HG02840 (cell line): ENCODE measurements at regions not wholly inside any gene's neighbourhood (a gene's known extent, or its start where the extent isn't known, plus 50 kb on each side); places are given as distances from the start of the nearest gene placed in this dataset.
"Not testable (repeated sequence)": the region's sequence is repeated elsewhere in the genome, so short reads cannot be mapped to it uniquely, and the experiment has no call there.

Experiments
- ATAC-seq: cut with Tn5 transposase; IDR thresholded peaks from one replicate; pipeline ENCODE4 v1.9.1; 2021; ENCODE audit warnings: mild to moderate bottlenecking, moderate library complexity, moderate number of reproducible peaks; ENCODE audit not compliant: unreplicated experiment, low FRiP score

DNA sequence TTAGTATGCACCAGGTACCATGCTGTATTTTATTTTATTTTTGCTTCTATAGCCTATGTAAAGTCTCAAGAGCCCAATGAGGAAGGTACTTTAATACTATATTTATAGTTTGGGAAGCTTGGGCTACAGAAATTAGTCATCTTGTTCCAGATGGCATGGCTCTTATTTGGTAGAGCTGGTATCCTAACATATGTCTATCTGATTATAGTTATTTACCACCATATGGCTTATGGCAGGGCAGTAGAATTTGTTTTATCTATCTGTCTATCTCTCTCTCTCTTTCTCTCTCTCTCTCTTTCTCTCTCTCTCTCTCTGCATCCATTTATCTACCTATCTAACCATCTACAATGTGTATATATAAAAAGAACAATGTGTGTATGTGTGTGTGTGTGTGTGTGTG lies 1293.7 kb upstream of the SLC39A10 start:
- no peak for ATAC-seq

DNA sequence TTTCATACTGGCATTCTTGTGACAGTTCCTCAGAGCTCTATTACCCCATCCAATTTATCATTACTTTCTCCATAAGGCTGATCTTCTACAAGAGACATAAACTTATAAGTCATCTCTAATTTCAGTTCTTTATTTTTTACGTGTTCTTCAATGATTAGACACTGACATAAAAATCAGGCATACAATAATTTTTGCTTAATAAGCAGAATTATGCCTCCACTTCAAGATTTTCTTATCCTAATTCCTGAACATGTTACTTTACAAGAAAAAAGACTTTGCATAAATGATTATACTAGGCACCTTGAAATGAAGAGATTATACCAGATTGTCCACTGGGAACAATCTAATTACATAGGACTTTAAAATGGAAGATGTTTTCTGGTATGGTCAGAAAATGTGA lies 1304.5 kb upstream of the SLC39A10 start:
- no peak for ATAC-seq

DNA sequence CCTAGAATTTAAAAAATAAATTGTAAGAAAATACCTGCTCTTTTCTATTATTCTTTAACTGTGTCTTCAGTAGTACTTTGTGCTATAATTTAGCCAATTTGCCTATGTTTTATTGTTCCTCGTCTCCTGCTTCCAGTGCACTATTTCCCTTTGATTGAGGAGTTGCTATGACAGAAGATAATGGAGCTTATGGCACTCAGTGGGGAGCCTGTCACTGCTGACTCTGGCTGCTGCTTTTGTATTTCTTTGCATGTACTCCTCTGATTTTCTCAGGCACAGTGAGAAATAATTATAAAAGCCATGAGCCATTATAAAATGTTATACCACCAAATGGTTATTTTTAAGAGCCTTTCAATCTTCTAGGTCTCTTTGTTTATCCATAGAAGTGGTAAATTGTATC lies 1310.8 kb upstream of the SLC39A10 start:
- ATAC-seq = no peak

DNA sequence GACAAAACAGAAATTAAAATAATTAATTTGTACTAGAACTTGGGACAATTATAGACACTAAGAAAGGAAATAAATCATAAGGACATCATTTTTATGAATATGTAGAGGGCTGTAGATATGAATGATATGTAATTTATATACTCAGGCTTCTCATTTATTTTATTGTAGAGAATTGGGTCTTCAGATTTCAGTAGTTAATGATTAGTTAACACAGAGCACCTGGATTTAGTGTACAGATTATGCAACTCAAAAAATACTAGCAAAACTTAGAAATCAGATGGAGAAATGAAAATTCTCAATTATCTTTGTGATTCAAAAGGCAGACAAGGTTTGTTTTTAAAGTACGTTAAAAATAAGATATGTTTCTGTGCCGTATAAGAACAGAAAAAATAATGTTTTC lies 1311.7 kb upstream of the SLC39A10 start:
- no peak for ATAC-seq

DNA sequence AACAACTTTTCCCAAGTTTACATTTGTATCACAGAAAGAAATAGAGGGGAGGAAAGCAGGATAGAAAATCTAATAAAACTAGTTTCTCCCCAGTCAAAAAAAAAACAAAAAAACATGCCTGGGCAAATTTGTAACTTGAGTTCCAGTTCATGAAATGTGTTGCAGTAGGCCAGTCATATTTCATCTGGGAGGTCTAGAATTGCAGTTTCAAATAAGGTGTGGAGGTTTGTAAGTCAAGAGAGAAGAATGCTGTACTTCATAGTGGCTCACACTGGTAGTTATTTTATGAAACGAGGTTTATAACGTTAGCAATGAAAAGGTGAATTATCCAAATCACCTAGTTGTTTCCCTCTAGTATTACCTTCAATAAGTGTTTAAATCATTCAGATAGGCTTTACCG lies 1313.9 kb upstream of the SLC39A10 start:
- no peak for ATAC-seq

DNA sequence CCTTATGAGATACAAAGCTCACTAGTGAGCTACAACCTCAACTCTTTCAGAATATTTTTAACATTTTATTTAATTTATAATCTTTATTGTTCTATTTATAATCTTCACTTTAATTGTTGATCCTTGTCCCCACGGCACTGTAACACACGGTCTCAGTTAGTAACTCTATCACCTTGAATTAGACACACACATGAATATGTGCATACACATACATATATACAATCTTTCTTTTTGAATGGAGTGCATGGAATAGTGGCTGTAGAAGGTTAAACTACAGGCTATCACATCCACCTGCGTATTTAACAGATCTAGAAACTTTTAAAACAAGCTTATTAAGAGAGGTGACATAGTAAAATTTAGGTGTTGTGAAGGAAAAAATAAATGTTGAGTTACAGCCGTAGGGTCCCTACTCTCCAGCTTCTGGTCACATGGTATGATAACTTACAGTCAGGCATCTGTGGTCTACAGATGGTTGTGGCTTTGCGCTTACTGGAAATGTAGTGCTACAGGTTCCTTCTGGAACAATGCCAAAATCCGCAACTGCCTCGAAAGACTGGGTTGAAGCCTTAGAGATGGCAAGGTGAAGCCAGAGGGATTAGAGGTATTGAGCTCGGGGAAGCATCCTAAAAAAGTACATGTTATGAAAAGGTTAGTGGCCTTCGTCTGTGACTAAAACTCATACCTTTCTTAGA lies 1324.1 kb upstream of the SLC39A10 start:
- no peak for ATAC-seq

DNA sequence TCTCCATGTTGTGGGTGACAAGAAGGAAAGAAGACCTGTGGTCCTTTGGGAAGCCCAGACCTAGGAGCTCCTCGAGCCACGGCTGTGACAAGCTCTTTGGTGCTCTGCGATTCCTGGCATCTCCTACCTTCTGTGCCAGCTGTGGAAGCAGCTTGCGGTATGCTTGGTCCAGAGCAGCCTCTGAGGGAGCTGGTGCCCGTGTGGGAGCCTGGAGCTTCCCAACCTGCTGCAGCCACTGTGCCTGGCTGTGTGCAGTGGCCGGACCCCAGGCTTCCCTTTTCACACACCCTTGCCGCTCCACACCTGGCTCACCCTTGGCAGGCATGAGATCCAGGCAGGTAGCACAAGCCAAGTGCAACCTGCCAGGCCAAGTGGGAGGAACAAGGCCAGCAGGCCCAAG lies 1328.6 kb upstream of the SLC39A10 start:
- ATAC-seq = no peak

DNA sequence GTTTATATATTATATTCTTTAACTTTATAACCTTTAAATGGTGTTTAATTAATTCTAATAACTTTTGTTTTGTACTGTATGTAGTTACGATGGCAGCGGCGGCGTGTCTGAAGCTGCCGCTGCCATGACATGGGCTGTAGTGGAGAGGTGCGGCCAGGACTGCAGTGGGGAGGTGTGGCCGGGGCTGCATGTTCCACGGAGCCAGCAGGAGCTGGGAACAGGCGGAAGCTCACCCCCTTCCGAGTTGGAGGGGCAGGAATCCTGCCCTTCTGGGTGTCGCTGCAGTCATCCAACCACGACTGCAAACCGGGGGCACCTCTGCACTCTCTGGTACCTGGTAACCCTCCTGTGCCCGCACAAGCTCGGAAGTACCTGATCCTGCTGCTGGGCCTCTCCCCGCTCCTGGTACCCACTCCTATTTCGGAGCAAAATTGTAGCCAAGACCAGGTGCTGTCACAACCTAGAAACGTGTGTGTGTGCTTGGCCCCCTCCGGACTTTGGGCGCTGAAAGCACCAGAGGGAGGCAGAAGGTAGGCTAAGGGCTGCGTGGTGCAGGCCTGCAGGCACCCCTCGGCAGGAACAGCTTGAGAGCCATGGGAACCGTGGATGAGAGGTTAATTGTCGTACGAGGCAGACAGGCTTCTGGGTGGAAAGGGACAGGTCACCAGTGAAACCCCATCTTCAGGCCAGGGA lies 1329.7 kb upstream of the SLC39A10 start:
- ATAC-seq = no peak

DNA sequence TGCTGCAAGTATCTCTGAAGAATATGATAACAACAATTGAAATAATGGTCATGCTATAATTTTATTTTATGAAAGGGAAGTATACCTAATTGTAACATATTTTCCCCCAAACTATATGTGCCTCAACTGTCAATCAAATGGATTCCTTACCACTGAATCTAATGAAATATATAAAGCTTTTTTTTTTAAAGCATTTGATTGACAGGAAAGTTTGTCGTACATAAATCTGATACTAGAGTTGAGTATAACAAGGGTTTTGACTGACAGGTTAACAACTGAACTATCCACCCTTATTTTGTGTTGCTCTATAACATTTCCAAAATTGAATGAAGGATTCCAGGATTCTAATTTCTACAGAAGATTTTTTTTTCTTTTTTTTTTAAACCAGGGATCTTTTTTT lies 1333.3 kb upstream of the SLC39A10 start:
- no peak for ATAC-seq

DNA sequence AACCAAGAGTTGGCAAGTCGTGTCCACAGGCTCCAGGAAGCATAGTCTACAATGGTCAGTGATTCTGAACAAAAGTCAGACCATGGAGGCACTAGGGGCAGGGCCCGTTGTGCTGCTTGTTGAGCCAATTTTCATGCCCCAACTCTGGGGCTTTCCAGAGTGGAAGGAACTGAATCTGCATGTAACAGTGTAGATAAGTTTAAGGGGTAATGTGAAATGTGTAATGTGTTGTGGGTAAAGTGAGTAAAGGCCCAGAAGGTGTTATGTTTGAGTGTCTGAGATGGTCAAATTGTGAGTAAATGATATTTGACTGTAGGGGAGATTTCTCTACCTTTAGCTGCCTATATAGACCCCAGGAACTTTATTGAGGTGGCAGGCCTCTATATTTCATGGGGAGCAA lies 1336.5 kb upstream of the SLC39A10 start:
- ATAC-seq = no peak

DNA sequence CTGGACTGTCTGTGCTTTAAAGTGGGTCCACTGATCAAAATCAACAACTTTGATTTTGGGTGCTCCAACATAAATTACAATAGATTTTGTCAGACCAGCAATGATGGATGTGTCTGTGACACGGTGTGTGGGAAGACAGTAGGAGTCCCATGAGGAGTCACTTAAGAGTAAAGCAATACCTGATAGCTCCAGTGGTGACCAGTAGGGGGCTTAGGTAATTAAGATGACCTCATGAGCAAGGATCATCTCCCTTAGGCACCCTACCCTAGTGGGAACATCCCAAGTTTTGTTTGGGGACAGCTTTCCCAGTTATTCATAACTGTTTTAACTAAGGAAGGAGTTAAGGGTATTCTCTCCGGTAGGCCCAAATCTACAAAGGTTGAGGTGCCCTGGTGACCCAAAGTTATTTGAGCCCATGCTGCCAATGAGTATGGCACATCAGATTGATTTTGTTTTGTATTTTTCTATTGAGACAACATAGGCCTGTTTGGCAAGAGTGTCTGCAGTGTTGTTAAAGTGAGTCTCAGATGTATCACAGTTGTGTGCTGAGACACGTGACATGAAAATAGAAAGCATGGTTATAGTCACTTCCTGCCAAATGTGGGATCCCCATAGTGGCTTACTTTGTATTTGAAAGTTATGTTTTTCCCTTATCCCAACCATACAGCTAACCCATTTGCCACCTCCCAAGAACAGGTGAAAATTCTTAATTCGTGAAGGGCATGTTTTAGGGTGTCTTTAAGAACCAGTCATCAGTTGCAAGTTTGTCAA lies 1337.6 kb upstream of the SLC39A10 start:
- ATAC-seq = no peak

DNA sequence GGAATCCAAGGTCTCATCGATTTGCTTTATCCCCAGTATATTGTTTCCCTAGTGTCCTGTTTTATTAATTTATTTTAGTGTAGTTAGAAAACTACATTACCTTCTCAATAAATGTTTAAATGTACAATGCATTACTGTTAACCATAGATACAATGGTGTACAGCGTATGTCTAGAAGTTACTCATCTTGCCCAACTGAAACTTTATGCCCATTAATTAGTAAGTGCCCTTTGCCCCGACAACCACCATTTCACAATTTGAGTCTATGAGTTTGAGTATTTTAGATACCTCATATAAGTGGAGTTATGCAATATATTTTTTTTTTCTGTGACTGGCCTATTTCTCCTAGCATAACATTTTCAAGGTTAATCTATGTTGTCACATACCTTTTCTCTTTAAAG lies 1343.0 kb upstream of the SLC39A10 start:
- ATAC-seq = no peak

DNA sequence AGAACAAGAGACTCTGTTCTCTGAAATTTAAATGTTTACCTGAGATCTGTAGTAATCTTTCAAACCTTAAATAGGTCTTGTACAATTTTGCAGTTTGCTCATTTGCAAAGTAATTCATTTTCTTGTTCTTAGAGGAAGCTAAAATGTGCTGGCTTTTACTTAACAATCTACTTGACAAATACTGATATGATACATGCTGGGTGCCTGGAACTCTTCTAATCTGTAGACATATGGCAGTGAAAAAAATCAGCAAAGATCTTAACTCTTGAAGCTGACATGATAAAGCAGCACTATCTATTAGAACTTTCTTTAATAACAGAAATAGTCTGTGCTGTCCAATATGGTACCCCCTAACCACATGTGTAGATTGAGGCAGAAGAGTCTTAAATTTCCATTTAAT lies 1352.8 kb upstream of the SLC39A10 start:
- no peak for ATAC-seq

DNA sequence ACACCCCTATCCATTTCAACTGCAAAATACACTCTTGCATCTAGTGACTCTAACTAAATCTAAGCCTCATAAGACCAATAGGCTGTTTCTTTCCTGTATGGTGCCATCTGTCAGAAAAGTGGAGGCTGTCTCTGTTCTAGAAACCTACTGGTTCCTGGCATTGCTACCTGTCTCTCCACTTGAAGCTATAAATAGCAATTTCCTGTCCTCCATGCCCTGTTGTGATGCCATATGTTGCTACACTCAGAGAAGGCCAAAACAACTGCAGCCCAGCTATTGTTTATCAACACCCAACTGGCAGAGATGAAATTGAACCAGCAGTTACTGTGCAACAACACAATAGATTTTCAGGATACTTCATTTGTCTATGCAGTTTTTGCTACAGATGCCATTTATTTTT lies 1355.1 kb upstream of the SLC39A10 start:
- no peak for ATAC-seq

DNA sequence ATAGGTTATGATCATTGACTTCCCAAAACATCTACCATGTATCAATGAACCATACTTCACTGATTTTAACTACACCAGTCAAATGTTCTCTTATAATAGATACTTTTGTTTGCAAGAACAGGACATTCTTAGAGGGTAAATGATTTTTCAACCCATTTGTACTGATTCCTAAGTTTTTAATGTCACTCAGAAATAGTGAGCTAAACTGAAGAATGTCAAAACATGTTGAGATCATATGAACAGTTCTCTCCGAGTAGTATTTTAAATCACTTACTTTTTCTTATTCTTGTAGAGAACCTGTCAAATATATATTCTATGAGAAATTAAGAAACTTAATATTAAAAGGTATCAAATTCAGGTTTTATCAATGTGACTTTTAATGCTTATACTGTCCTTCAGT lies 1362.9 kb upstream of the SLC39A10 start:
- ATAC-seq = no peak

DNA sequence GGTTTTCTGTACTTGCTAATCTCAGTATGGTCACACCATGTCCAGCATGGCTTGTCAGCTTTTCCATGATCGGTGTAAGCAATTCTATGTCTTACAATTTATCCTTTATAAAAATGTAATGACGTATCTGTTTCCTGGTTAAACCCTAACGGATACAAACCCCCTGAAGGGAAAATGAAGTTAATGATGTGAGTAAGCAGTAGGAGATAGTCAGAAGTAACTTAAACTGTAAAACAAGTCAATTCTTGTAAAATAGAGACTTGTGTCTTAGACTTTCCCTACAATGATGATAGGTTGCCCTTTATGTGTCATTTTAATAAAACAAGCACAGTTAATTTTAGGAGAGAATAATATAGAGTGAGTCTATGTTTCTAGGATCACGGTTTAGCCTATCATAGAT lies 1365.9 kb upstream of the SLC39A10 start:
- no peak for ATAC-seq

DNA sequence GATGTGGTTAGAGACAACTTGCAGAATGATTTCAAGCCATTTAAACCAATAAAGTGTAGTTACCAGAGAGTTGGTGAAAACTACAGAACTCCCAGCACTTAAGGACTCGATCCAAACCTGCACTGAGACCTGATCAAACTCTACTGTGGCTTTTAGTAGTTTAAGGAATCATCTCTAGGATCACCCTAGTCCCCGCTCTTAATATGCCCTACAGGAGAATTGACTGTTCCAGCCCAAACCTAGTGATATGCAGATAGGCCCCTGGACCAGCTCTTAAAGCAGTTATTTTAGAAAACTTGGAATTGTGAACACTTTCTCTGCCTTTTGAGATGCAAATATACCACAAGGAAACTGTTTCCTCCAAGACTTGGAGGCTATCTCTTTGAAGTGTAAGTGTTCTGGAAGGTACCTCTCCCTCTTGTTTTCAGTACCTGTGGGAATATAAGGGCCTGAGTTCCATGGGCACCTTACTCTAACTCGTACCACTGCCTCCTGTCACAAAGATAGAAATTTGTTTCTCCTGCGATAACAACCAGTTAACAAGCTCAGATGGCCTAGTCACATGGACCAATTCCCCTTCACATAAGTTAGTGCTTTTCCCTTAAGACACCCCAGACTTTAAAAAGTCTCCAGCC lies 1367.2 kb upstream of the SLC39A10 start:
- no peak for ATAC-seq

DNA sequence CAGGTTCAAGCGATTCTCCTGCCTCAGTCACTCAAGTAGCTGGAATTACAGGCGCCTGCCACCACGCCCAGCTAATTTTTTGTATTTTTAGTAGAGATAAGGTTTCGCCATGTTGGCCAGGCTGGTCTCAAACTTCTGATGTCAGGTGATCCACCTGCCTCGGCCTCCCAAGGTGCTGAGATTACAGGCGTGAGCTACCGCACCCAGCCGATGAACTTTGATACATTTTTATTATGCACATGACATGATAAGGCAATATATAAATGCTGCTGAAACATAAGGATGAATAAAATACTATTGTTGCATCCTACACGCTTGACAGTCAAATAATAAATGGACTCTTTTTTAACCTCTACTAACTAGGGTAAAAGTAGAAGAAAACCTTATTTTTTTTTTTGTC lies 1380.4 kb upstream of the SLC39A10 start:
- not testable (repeated sequence) for ATAC-seq

DNA sequence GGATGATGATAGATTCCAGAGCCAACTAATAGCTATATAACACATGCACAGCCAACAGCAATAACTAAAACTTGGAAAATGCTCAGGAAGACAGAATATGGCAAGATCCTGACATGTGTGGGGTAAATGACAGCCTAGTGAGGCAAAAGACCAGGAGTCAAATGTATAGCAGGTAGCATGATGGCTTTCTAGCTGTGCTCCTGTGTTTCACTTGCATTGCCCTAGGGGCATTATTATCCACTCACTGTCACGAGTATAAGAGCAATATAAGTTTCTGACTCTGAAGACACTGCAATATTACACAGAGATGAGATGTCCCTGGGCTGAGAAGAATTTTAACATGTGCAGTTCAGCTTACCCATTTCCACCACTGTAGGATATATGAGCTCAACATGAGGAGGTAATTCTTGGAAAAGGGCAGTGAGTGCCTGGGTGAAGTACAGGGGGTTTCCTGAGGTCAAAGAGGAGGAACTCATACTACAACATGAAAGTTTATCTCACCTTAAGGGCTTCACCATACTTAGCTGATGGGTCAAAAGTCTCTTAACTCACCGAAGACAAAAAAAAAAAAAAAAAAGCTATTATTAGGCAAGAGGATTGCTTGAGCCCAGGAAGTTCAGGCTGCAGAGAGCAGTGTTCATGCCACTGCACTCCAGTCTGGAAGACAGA lies 1385.6 kb upstream of the SLC39A10 start:
- ATAC-seq = no peak

DNA sequence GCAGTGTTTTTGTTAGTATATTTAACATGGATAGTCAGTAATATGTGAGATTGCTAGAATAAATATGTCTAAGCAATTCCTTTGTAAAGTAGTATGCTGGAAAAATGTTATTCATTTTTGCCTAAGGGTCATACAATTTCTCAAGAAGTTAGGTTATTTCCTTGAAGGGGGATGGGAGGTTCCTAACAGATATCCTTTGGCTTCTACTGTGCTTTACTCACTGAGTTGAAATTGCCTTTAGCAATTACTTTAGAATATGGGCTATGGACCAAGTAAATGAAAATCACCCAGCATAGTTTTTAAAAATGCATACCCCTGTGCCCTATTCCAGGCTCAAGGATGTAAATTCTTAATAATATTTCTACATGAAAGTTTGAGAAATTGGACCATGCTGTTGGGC lies 1386.4 kb upstream of the SLC39A10 start:
- ATAC-seq = no peak

DNA sequence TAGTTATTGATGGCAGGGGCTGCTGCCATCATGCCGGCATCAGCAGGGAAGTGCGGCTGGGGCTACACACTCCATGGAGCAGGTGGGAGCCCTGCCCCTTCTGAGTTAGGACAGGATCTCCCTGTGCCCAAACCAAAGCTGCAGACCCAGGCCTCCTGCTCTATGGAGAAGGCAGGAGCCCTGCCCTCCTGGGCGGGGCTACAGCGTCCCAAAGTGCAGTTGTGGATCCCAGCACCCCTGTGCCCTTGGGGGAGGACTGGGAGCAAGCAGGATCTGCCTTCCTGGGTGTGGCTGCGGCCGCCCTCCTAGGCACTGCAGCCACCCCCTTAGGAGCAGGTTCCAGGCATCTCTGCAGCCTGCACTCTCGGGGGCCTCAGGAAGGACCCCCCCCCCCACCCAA lies 1392.4 kb upstream of the SLC39A10 start:
- no peak for ATAC-seq
